ENCODE measurements at regions not wholly inside any gene's neighbourhood (a gene's known extent, or its start where the extent isn't known, plus 50 kb on each side); places are given as distances from the start of the nearest gene placed in this dataset.

DNA sequence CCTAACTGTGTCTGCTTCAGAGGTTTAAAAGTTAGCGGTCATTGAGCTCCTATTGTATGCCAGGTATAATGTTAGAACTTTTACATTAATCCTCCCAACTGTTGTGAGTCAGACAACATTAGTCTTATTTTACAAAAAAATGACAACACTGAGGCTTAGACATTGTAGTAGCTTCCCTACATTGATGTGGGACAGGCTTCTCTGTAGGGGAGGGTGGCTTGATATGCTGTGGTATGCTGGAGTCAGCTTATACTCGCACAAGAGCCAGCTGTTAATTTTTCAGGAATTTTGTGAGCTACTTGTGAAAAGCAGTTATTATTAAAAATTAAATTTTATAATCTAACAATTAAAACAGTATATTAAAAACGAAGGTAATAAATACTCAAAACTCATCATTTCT is 64.8 kb upstream of the NAV2 start:
- Histone ChIP-seq H4K20me1 (ENCODE audit: insufficient read depth, low read length) (no peaks in the 10 kb centered on the region), H3K4me3 (ENCODE audit: low read depth in 1 of 2, low read length in 2 of 2) (no peak overlapping the region), H3K9me3 (ENCODE audit: insufficient read depth, low read length, severe bottlenecking) (no peaks in the 10 kb centered on the region), H3K36me3 (ENCODE audit: insufficient read depth, low read length) (no peaks in the 10 kb centered on the region), H3K79me2 (ENCODE audit: insufficient read depth, low read length) (no peaks in the 10 kb centered on the region), H2AFZ (ENCODE audit: low read depth, low read length) (no peak overlapping the region), H3K4me1 (ENCODE audit: insufficient read depth, low read length) (no peaks in the 10 kb centered on the region), H3K9ac (ENCODE audit: low read depth, low read length) (no peak overlapping the region), H3K27ac (ENCODE audit: low read length) (no peak overlapping the region), H3K27me3 (ENCODE audit: insufficient read depth, low read length, poor library complexity) (peaks cover 3% of the 10 kb centered on the region), H3K4me2 (ENCODE audit: insufficient read depth, low read length) (no peak overlapping the region)
- no peak for DNase-seq
- TF ChIP-seq, protein P1, sequence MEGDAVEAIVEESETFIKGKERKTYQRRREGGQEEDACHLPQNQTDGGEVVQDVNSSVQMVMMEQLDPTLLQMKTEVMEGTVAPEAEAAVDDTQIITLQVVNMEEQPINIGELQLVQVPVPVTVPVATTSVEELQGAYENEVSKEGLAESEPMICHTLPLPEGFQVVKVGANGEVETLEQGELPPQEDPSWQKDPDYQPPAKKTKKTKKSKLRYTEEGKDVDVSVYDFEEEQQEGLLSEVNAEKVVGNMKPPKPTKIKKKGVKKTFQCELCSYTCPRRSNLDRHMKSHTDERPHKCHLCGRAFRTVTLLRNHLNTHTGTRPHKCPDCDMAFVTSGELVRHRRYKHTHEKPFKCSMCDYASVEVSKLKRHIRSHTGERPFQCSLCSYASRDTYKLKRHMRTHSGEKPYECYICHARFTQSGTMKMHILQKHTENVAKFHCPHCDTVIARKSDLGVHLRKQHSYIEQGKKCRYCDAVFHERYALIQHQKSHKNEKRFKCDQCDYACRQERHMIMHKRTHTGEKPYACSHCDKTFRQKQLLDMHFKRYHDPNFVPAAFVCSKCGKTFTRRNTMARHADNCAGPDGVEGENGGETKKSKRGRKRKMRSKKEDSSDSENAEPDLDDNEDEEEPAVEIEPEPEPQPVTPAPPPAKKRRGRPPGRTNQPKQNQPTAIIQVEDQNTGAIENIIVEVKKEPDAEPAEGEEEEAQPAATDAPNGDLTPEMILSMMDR (IDR thresholded peaks at IDR 0.05; ENCODE audit: borderline replicate concordance, extremely low read depth, low read length, poor library complexity, severe bottlenecking), result no peak
- no peak for TF ChIP-seq EZH2 (IDR thresholded peaks at IDR 0.05; ENCODE audit: borderline replicate concordance, low read depth, low read length, severe bottlenecking)
- no peak for ATAC-seq (ENCODE audit: insufficient read depth, low read depth)

DNA sequence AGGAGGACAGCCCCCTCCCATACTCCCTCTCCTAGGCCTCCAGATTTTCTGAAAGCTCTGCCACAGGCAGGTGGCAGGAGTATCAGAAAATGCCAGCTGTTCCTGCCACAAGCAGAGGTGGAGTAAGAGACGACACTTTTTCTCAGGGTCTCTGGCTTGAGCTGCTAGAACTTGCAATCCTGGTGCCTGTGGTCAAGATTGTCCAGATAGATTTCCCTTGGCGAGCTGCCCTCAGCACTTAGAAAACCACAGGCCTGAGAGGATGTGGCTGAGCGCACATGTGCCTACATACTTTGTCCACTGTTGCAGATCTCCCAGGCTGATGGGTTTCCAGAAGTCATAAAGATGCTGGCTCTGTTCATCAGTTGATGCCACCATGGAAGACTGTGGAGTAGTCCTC is 65.7 kb upstream of the NAV2 start:
- no peaks in the 10 kb centered on the region for H3K9me3 ChIP-seq (ENCODE audit: insufficient read depth, low read length, severe bottlenecking)
- H3K36me3 ChIP-seq (ENCODE audit: insufficient read depth, low read length), result no peaks in the 10 kb centered on the region
- no peak overlapping the region for H3K4me3 ChIP-seq (ENCODE audit: low read depth in 1 of 2, low read length in 2 of 2)
- ATAC-seq (ENCODE audit: insufficient read depth, low read depth) (no peak), DNase-seq (no peak)
- no peak overlapping the region for H2AFZ ChIP-seq (ENCODE audit: low read depth, low read length)
- H3K27me3 ChIP-seq (ENCODE audit: insufficient read depth, low read length, poor library complexity), result peaks cover 3% of the 10 kb centered on the region
- TF ChIP-seq, protein P1 (IDR thresholded peaks at IDR 0.05; ENCODE audit: borderline replicate concordance, extremely low read depth, low read length, poor library complexity, severe bottlenecking), result no peak
- TF ChIP-seq EZH2 (IDR thresholded peaks at IDR 0.05; ENCODE audit: borderline replicate concordance, low read depth, low read length, severe bottlenecking), result no peak
- no peaks in the 10 kb centered on the region for H3K79me2 ChIP-seq (ENCODE audit: insufficient read depth, low read length)
- H4K20me1 ChIP-seq (ENCODE audit: insufficient read depth, low read length), result no peaks in the 10 kb centered on the region
- H3K27ac ChIP-seq (ENCODE audit: low read length), result no peak overlapping the region
- H3K4me2 ChIP-seq (ENCODE audit: insufficient read depth, low read length), result no peak overlapping the region
- no peak overlapping the region for H3K9ac ChIP-seq (ENCODE audit: low read depth, low read length)
- no peaks in the 10 kb centered on the region for H3K4me1 ChIP-seq (ENCODE audit: insufficient read depth, low read length)

DNA sequence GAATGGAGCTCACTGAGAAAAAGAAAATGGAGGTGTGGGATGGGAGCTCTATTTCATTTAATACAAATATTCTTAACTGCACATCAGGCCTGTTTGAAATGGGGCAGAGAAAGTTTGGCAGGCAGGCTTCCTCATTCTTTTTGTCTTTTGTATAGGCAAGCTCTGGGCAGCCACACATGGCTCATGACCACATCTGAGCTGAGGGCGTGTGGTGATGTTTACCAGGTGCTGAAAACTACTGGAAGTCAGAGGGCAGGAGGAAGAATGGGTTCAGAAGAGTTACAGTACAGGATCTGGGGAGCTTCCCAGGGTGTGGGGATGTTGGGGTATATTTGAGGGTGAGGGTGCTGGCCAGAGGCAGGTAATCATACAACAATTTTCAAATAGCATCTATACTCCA is 66.3 kb upstream of the NAV2 start:
- no peaks in the 10 kb centered on the region for H4K20me1 ChIP-seq (ENCODE audit: insufficient read depth, low read length)
- DNase-seq (no peak), ATAC-seq (ENCODE audit: insufficient read depth, low read depth) (no peak)
- H3K4me1 ChIP-seq (ENCODE audit: insufficient read depth, low read length), result no peaks in the 10 kb centered on the region
- H3K9me3 ChIP-seq (ENCODE audit: insufficient read depth, low read length, severe bottlenecking), result no peaks in the 10 kb centered on the region
- H3K79me2 ChIP-seq (ENCODE audit: insufficient read depth, low read length), result no peaks in the 10 kb centered on the region
- H3K27me3 ChIP-seq (ENCODE audit: insufficient read depth, low read length, poor library complexity), result peaks cover 3% of the 10 kb centered on the region
- H3K27ac ChIP-seq (ENCODE audit: low read length), result no peak overlapping the region
- TF ChIP-seq, protein P1 (IDR thresholded peaks at IDR 0.05; ENCODE audit: borderline replicate concordance, extremely low read depth, low read length, poor library complexity, severe bottlenecking), result no peak
- no peak for TF ChIP-seq EZH2 (IDR thresholded peaks at IDR 0.05; ENCODE audit: borderline replicate concordance, low read depth, low read length, severe bottlenecking)
- no peak overlapping the region for H3K4me2 ChIP-seq (ENCODE audit: insufficient read depth, low read length)
- H3K9ac ChIP-seq (ENCODE audit: low read depth, low read length), result no peak overlapping the region
- H3K36me3 ChIP-seq (ENCODE audit: insufficient read depth, low read length), result no peaks in the 10 kb centered on the region
- H2AFZ ChIP-seq (ENCODE audit: low read depth, low read length), result no peak overlapping the region
- no peak overlapping the region for H3K4me3 ChIP-seq (ENCODE audit: low read depth in 1 of 2, low read length in 2 of 2)

DNA sequence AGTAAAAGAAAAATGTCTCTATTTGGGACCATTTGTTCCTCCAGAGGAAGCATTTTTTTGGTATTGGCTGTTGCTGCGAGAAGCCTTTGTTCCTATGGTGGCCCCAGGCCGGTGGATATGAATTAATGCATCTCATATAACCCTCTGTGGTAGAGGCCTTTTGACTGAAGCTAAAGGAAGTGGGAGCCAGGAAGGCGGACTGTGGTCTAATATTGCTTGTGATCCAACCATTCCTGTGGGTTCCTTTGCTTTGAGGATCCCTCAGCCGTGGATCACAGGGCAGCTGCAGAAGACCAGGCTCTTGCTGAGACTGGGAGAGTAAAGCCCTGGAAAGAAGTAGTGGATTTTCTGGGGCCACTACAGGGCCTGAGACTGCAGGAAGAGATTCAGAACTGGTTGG is 68.3 kb upstream of the NAV2 start:
- TF ChIP-seq, protein P1 (IDR thresholded peaks at IDR 0.05; ENCODE audit: borderline replicate concordance, extremely low read depth, low read length, poor library complexity, severe bottlenecking), result no peak
- TF ChIP-seq EZH2 (IDR thresholded peaks at IDR 0.05; ENCODE audit: borderline replicate concordance, low read depth, low read length, severe bottlenecking), result no peak
- ATAC-seq (ENCODE audit: insufficient read depth, low read depth), result no peak
- H4K20me1 ChIP-seq (ENCODE audit: insufficient read depth, low read length), result no peaks in the 10 kb centered on the region
- no peak overlapping the region for H3K4me2 ChIP-seq (ENCODE audit: insufficient read depth, low read length)
- H3K36me3 ChIP-seq (ENCODE audit: insufficient read depth, low read length), result no peaks in the 10 kb centered on the region
- no peaks in the 10 kb centered on the region for H3K4me1 ChIP-seq (ENCODE audit: insufficient read depth, low read length)
- H2AFZ ChIP-seq (ENCODE audit: low read depth, low read length), result no peak overlapping the region
- no peaks in the 10 kb centered on the region for H3K79me2 ChIP-seq (ENCODE audit: insufficient read depth, low read length)
- no peak overlapping the region for H3K9ac ChIP-seq (ENCODE audit: low read depth, low read length)
- H3K27ac ChIP-seq (ENCODE audit: low read length), result no peak overlapping the region
- peaks cover 3% of the 10 kb centered on the region for H3K27me3 ChIP-seq (ENCODE audit: insufficient read depth, low read length, poor library complexity)
- H3K4me3 ChIP-seq (ENCODE audit: low read depth in 1 of 2, low read length in 2 of 2), result no peak overlapping the region
- no peak for DNase-seq
- H3K9me3 ChIP-seq (ENCODE audit: insufficient read depth, low read length, severe bottlenecking), result no peaks in the 10 kb centered on the region
